NT2/D1 (cell line): ENCODE measurements at regions not wholly inside any gene's neighbourhood (a gene's known extent, or its start where the extent isn't known, plus 50 kb on each side); places are given as distances from the start of the nearest gene placed in this dataset.

Experiments
- DNase-seq: peaks from one replicate; pipeline ENCODE4 v3.0.0-alpha.2; 2011; ENCODE audit warnings: low read depth, low spot score
- H3K27me3 ChIP-seq: 2 replicates; pipeline ENCODE4 v1.6.0; 2011; ENCODE audit warnings: mild to moderate bottlenecking; ENCODE audit not compliant: insufficient read length, insufficient read depth
- H3K36me3 ChIP-seq: 2 replicates; pipeline ENCODE4 v1.6.1; 2011; ENCODE audit warnings: mild to moderate bottlenecking, low read length, mixed read lengths; ENCODE audit not compliant: insufficient read depth, insufficient read length
- H3K4me1 ChIP-seq: 2 replicates; pipeline ENCODE4 v1.5.1; 2011; ENCODE audit not compliant: insufficient read depth, insufficient read length
- H3K4me3 ChIP-seq: 2 replicates; pipeline ENCODE4 v1.5.1; 2011; ENCODE audit warnings: low read depth; ENCODE audit not compliant: insufficient read length
- H3K9ac ChIP-seq: 2 replicates; pipeline ENCODE4 v1.6.0; 2011; ENCODE audit warnings: low read depth; ENCODE audit not compliant: insufficient read length
- H3K9me3 ChIP-seq: 2 replicates; pipeline ENCODE4 v1.5.1; 2011; ENCODE audit warnings: mild to moderate bottlenecking, low read length; ENCODE audit not compliant: insufficient read depth
- SUZ12 ChIP-seq: IDR thresholded peaks from 2 replicates; pipeline ENCODE4 v1.6.1; 2011; ENCODE audit not compliant: insufficient read length, insufficient read depth; ENCODE audit errors: extremely low read depth
- YY1 ChIP-seq: IDR thresholded peaks from 2 replicates; pipeline ENCODE4 v1.6.1; 2011; ENCODE audit not compliant: insufficient read length, insufficient read depth
- ZNF274 ChIP-seq: IDR thresholded peaks from 2 replicates; pipeline ENCODE4 v1.6.1; 2011; ENCODE audit warnings: mild to moderate bottlenecking, low read depth, low read length

DNA sequence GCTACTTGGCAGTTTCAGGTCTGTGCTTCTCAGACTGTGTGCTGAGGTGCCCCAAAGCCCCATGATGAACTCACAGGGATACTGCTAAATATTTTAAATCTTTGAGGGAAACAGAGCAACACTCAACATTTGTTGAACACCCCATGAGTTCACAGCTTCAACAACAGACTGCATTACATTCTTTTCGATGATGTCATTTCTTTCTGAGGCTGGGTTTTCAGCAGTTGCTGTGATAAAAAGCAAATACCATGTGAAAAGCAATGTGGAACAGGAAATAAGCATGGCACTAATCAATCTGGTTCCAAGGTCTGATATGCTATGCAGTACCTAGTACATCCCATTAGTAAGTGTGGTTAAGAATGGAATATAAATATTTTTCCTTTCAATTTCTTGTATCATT is 82.7 kb downstream of the RPL27A start:
- Histone ChIP-seq H3K27me3 (no peaks in the 10 kb centered on the region), H3K9me3 (no peaks in the 10 kb centered on the region), H3K4me3 (no peak overlapping the region), H3K4me1 (peaks cover 1% of the 10 kb centered on the region), H3K36me3 (peaks cover 3% of the 10 kb centered on the region), H3K9ac (no peak overlapping the region)
- DNase-seq: no peak
- TF ChIP-seq YY1: no peak
- TF ChIP-seq SUZ12: no peak
- TF ChIP-seq ZNF274: no peak

DNA sequence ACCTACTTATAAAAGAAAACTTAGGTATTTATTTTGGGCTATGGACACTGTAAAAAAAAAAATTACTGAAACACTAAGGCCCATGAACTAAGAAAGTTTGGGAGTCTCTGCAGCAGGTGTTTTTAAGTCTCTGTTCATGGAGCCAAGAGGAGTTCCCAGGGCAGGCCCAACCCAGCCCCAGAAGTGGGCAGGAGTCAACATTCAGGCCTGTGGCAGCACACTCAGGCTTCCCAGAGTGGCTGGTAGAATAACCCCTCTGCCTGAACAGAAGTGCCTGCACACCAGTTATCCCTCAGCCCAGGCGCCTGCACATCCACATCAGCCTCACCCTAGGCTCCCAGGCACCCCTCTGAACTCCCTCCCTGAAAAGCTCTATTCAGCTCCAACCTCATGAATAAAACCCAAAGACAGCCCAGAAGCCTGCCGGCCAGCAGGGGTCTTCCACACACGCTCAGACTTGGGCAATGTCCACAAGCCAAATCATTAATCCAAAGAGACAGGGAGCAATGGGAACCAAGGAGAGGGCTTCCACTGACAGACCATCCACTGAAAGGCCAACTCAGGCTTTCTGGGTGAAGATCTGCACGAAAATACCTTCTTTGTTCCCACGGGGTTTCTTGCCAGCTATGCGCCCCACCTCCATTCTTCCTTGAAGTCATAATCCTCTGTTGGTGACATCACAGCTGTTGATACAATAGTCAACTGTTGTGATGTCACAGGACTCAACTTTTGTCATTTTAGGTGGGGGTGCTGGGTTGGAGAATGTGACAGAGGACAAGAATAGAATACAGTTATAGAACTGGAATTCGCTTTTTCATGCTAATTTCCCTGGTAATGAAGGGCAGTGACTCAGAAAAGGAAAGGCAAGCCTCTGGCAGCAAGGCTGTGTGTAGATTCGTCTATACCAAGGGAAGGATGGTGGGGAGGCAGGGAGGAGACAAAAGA is 83.7 kb downstream of the RPL27A start:
- H3K9me3 ChIP-seq: no peaks in the 10 kb centered on the region
- no peaks in the 10 kb centered on the region for H3K27me3 ChIP-seq
- no peak overlapping the region for H3K4me3 ChIP-seq
- DNase-seq: no peak
- no peak overlapping the region for H3K9ac ChIP-seq
- TF ChIP-seq YY1 (no peak), ZNF274 (no peak)
- H3K4me1 ChIP-seq: peaks cover 1% of the 10 kb centered on the region
- H3K36me3 ChIP-seq: no peaks in the 10 kb centered on the region

DNA sequence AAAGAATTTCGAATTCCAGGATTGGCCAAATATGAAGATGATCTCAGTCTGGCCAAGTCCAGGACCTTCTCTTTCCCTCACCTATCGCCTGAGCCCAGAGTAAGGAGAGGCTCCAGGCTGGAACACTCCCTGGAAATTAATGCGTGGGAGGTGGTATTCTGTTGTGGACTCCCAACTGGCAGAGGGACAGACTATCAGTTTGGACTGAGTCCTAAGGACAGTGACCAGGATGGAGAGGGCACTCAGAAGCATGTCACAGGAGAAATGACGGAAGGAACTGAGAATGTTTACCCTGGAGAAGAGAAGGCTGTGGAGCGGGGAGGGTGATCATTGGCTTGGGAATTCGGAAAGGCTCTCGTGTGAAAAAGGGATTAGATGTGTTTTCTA is 84.4 kb downstream of the RPL27A start:
- TF ChIP-seq YY1 (no peak), ZNF274 (no peak), SUZ12 (no peak)
- no peak for DNase-seq
- Histone ChIP-seq H3K4me1 (peaks cover 1% of the 10 kb centered on the region), H3K4me3 (no peak overlapping the region), H3K27me3 (no peaks in the 10 kb centered on the region), H3K9me3 (no peaks in the 10 kb centered on the region), H3K9ac (no peak overlapping the region), H3K36me3 (no peaks in the 10 kb centered on the region)

DNA sequence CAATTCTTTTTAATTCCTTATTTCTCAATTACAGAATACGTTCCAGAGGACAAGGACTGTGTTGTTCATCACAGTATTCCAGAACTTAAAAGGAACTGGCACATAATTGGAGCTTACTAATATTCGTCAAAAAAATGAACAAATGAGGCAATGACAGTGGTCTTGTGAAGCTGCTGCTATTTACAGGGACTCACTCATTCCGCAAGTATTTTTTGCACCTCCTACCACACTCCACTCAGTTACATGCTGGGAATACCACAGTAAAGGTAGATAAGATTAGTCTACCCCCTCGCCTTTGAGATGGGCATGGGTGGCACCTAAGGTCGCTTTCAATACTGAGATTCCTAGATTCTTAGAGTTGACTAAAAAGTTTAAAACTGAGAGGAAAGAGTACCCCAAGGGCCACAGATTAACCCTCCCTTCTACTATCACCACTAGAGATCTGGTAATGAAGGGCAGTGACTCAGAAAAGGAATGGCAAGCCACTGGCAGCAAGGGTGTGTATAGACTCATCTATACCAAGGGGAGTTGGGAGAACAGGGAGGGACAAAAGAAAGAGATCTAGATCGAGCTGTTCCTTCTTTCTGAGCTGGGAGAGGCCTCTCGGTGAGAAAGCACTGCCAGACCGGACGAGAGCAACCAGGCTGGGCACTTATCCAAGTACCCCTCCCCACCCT is 85.0 kb downstream of the RPL27A start:
- no peaks in the 10 kb centered on the region for H3K27me3 ChIP-seq
- peaks cover 1% of the 10 kb centered on the region for H3K4me1 ChIP-seq
- no peak for DNase-seq
- no peak overlapping the region for H3K4me3 ChIP-seq
- TF ChIP-seq ZNF274: no peak
- TF ChIP-seq YY1: no peak
- no peak for TF ChIP-seq SUZ12
- peaks cover 1% of the 10 kb centered on the region for H3K36me3 ChIP-seq
- H3K9ac ChIP-seq: no peak overlapping the region
- no peaks in the 10 kb centered on the region for H3K9me3 ChIP-seq

DNA sequence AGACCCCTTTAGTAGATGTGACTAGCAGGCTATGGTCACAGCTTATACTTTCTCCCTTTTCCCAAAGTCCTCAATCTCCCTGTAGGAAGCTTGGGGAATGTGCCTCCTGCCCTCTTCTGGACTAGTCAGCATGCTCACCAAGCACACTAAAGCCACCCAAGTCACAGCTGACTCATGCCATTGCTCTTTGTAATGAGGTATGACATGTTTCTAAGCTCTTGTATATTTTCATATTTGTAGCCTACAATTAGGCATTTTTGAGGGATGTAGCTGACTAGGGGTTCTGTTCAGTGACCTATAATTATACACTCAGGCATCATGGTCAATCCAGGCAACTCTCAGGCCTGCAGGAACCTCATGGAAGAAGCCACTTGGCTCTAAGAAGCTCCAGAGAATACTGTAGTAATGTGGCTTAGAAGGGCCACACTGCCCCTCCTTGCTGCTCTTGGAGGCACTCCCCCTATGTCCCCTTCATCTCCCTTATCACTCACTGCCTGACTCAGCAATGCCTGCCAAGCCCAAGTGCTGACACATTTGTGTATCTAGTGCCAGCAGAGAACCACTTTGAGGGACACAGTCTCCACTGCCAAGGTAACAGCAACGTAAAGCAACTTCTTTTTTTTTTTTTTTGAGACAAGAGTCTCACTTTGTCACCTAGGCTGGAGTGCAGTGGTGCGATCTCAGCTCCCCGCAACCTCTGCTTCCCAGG is 86.2 kb downstream of the RPL27A start:
- no peak overlapping the region for H3K9ac ChIP-seq

DNA sequence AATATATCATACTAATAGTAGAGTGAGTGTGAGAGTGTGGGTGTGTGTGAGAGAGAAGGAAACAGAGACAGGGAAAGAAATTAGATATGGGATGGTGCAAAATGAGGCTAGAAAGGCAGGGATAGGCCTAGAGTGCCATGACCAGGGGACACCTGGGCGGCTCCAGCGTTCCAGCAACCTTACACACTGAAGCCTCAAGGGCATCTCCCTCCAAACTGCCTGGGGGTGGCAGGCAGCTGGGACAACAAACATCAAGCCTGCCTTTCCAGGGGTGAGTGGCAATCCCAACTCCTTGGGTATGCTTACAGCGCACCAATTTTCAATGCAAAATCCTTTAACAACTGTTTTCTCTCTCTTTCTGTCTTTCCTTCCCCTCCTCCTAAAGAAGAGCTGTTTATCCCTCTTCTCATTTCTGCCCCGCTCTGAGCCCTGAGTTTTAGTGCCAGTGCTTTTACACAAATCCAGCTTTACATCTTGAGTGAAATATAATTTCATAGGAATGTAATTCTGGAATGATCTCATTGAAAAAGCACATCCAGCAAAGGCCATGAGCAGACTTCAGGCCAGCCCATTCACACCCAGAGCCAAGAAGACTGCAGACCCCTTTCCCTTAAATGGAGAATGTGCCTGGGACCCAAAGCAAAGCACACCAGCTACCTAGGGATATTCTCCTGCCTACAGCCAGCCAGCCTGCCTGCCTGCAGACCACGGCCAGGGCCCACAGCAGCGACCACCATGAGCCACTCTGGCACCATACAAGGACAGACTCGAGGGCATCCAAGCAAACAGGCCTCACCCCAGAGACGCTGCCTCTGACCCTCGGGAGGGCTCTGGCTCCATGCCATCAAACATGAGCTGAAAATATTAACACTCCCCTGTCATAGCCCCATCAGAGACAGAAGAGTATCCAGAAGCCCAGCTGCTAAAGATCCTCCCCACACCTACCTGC is 90.3 kb downstream of the RPL27A start:
- H3K9me3 ChIP-seq: no peaks in the 10 kb centered on the region
- no peak for DNase-seq
- TF ChIP-seq ZNF274 (no peak), YY1 (no peak), SUZ12 (no peak)
- H3K9ac ChIP-seq: no peak overlapping the region
- H3K4me1 ChIP-seq: peaks cover 3% of the 10 kb centered on the region
- no peak overlapping the region for H3K4me3 ChIP-seq
- H3K36me3 ChIP-seq: peaks cover 12% of the 10 kb centered on the region
- no peaks in the 10 kb centered on the region for H3K27me3 ChIP-seq

More for the DNA sequence above, 86.2 kb downstream of the RPL27A start:
- TF ChIP-seq ZNF274 (no peak), SUZ12 (no peak), YY1 (no peak)
- Histone ChIP-seq H3K27me3 (no peaks in the 10 kb centered on the region), H3K4me1 (peaks cover 4% of the 10 kb centered on the region), H3K36me3 (peaks cover 8% of the 10 kb centered on the region), H3K4me3 (no peak overlapping the region), H3K9me3 (no peaks in the 10 kb centered on the region)
- DNase-seq: no peak
